DMS114 treated with DMSO at 0.1 percent for 48 hours (cell line): ENCODE measurements at regions not wholly inside any gene's neighbourhood (a gene's known extent, or its start where the extent isn't known, plus 50 kb on each side); places are given as distances from the start of the nearest gene placed in this dataset.

Experiments used
- DNase-seq: peaks from one replicate; lab custom pipeline; 2025; ENCODE audit not compliant: unreplicated experiment; lab: John Stamatoyannopoulos, UW

DNA sequence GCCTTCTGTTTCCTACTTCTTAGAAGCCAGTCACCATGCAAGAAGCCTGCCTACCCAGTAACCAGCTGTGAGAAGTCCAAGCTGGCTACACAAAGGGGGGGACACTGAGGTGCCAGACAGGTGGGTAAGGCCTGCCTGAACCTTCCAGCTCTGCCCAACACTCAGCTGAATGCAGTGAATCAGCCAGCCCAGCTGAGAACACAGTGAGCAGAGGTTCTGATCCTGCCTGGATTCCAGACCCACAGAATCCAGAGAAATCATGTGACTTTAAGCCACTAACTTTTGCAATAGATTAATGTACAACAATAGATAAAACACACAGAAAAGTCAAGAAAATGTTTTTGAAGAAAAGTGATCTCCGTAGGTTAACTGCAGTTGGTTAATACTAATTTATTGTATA, 151.7 kb downstream of the EFNB2 start:
- DNase-seq: no peak

- no peak for DNase-seq
Observed at GRCh38 chr13:106382534-106382933, 152.9 kb downstream of the EFNB2 start.

- no peak for DNase-seq
Observed at GRCh38 chr13:106381091-106381490, 154.4 kb downstream of the EFNB2 start.

DNA sequence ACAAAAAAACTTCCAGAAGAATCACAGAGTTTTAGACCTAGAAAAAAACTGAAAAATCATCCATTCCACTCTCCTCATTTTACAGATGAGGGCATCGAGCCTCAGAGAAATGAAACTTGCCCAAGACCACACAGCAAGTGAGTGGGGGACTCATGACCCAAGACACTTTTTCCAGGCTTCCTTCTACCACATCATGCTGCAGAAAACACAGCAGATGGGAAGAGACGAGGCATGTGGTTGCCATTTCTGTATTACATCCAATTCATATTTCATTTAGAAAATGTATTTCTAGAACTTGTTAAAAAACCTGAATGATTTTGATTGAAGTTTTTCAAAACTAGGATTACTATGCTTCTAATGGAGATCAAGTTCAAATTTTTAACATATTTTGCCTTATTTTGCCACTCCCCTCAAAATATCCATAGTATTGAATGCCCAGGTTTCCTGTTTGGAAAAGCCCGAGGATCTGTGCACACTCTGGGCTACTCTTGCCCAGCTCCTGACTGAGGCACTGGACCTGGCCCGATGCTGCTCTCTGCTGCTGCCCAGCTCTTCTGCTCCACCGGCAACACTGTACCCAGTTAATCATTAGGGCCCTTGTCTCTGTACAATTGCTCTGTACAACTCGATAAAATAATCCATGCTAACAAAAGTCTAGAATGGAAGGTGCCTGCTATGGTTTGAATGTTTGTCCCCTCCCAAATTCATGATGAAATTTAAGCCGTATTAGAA, 157.4 kb downstream of the EFNB2 start:
- DNase-seq: no peak

GRCh38 chr13:106377341-106377740, 158.1 kb downstream of the EFNB2 start:
- DNase-seq: no peak

GRCh38 chr13:106376401-106377112, 158.9 kb downstream of the EFNB2 start:
- DNase-seq: no peak

DNA sequence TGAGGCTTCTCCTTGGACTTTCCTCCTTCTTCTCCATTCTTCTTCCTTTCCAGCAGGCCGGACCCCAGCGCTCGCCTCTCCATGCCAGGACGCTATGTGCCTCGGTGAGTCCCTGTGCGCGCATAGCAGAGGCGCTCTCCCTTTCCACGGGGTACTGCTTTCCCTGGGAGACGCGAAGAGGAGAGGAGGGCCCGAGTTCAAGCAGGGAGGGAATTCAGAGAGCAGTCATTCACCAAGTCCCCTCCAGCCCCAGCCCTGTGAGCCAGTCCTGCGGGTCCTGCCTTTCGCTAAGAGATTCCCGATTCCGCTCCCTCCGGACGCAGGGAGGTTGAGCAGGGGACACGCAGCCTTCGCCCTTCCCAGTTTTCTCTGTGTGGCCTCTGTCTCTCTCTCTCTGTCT, 160.4 kb downstream of the EFNB2 start:
- DNase-seq: no peak

DNA sequence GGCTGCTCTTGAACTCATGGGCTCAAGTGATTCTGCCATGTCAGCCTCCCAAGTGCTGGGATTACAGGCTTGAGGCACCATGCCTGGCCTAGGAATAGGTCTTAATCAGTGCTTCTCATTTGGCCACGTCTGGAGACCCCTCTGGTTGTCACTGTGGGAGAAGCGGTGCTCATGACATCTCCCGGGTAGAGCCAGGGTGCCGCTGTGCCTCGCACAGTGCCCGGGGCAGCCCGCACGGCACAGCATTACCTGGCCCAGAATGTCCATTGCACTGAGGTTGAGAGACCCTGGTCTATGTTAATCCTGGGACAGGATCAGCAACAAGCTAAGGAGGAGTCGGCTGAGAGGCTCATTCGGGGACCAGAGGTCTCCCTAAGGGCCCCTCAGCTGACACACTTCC, 160.8 kb downstream of the EFNB2 start:
- DNase-seq: no peak

- DNase-seq: no peak
Observed at GRCh38 chr13:106373989-106374572, 161.4 kb downstream of the EFNB2 start.

DNA sequence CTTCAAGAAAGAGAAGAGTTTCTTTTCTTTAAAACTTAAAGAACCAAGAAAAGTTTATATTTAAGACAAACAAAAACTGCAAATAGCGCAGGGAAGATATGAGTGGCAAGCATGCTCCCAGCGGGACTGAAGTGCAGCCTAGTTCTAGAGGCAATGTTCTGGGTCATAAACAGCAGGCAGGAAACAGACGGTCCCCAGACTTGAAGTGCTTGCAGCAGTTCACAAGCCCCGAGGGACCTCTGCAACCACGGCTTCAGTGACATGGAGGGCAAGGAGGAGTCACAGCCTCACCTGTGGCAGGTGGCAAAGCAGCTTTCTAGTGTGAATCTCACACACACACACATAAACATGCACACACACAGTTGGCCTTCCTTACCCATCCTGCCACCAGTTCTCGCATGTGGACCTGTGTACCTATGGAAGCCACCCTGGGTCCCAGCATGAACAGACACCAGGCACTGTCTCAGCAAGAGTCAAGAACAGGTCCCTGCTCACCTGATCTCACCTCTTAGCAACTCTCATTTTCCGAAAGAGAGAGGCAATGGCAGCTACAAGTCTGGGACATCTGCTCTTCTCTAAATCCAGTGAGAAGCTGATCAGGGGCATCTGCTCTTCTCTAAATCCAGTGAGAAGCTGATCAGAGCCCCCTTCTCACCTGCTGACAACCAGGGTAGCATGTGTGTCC, 162.0 kb downstream of the EFNB2 start:
- no peak for DNase-seq

- DNase-seq: no peak
Observed at GRCh38 chr13:106372199-106373155, 163.0 kb downstream of the EFNB2 start.

GRCh38 chr13:106371024-106371423, 164.4 kb downstream of the EFNB2 start:
- no peak for DNase-seq

- no peak for DNase-seq
Observed at GRCh38 chr13:106369858-106370257, 165.6 kb downstream of the EFNB2 start.

- DNase-seq: no peak
Observed at GRCh38 chr13:106369091-106369490, 166.4 kb downstream of the EFNB2 start.

DNA sequence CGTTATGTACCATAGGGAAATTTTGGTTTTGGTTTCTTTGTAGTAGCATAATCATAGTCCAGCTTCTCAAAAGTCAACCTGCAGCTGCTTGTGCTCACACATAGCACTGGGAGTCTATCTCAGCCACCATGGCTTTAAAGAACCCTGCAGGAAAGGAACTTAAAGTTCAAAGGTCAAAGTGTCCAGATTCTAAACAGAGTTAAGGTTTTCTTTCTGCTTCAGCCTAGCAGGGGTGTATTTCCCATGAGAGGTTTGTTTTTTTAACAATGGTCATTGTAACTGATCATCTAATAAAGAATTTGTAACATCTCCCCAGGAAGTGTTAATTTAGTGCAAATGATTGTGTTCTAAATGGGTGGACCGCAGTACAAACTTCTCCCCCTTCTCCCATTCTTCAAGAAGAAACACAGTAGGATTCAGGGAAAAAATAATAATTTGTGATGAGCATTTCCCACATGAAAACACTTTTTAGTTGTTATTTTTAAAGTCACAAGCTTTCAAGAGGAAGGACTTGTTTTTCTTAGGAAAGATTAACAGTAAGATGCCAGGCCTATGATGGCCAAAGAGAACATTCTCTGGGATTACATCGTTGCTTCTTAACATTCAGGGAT, 168.0 kb downstream of the EFNB2 start:
- DNase-seq: no peak

- DNase-seq: no peak
Observed at GRCh38 chr13:106362707-106363106, 172.8 kb downstream of the EFNB2 start.

GRCh38 chr13:106361621-106362020, 173.8 kb downstream of the EFNB2 start:
- DNase-seq: no peak

DNA sequence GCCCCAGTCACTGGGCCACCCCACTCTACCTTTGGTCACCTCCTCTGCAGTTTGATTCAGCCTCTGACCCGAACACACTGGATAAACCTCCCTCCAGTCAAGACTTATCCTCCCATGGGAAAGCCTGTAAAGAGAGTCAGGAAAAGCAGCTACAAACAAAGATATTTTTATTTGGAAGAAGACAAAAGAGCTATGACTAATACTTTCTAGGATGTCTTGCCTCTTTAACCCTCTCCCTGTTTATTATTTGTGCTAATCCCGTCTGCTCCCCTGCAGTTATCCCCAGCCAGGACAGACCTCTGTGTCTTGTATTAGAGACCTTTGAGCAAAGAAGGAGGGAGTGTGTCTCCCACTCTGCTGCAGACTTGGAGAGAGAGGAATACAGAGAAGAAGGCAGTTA, 178.3 kb downstream of the EFNB2 start:
- DNase-seq: no peak

- DNase-seq: no peak
Observed at GRCh38 chr13:106355866-106356265, 179.6 kb downstream of the EFNB2 start.

DNA sequence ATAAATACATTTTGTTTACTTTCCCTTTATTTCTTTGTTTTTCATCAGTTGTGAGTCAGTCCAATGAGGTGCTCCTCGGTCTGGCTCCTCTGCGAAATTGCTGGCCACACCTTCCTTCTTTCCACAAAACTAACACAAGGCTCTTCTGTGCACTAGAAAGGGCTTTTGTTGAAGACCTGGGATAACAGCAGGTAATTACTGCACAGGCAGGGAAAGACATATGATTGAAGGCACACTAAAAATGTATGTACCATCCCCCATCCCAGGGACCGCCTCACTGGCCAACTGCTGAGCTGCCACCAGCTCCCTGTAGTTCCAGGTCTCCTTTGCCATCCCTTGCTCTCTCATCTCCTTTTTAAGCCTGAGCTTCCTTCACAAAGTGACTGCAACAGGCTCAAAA, 180.5 kb downstream of the EFNB2 start:
- DNase-seq: no peak
